Natural killer cell (primary cell): ENCODE measurements at regions not wholly inside any gene's neighbourhood (a gene's known extent, or its start where the extent isn't known, plus 50 kb on each side); places are given as distances from the start of the nearest gene placed in this dataset.

Experiments
- ATAC-seq, 3 donors: fragments of 150-1000 bp in 2 of 3; fragments of 200-7000 bp in 1 of 3; cut with Tn5 transposase; 1 replicate in 1 of 3; 2 replicates in 2 of 3; pipeline ENCODE4 v1.10.0; 2021; ENCODE audit warnings: mild to moderate bottlenecking in 2 of 3, moderate library complexity in 2 of 3
- DNase-seq, 2 donors: peaks; one replicate each; pipeline versions ENCODE4 v3.0.0 to v3.0.0-alpha.2; 2013 to 2021; ENCODE audit warnings: mixed read lengths in 1 of 2
- H3K27ac ChIP-seq: one replicate; pipeline ENCODE4 v1.5.1; 2013; ENCODE audit warnings: mild to moderate bottlenecking, low read length
- H3K27me3 ChIP-seq: one replicate; pipeline ENCODE4 v1.6.1; 2013; ENCODE audit warnings: low read length; ENCODE audit not compliant: control insufficient read depth, insufficient read depth
- H3K36me3 ChIP-seq: one replicate; pipeline ENCODE4 v1.6.1; 2013; ENCODE audit warnings: low read length; ENCODE audit not compliant: control insufficient read depth, insufficient read depth
- H3K4me1 ChIP-seq: one replicate; pipeline ENCODE4 v1.6.1; 2013; ENCODE audit warnings: low read length; ENCODE audit not compliant: control insufficient read depth, insufficient read depth
- H3K4me3 ChIP-seq: one replicate; pipeline ENCODE4 v1.5.1; 2013; ENCODE audit warnings: low read length
- H3K9me3 ChIP-seq: one replicate; pipeline ENCODE4 v1.6.1; 2013; ENCODE audit warnings: low read length; ENCODE audit not compliant: control insufficient read depth, insufficient read depth
- H3K27ac Mint-ChIP-seq, 2 donors: one replicate each; pipeline ENCODE4 v1.8.0; 2022; ENCODE audit warnings: mild to moderate bottlenecking in 2 of 2, mixed read lengths in 2 of 2, moderate library complexity in 1 of 2
- H3K27me3 Mint-ChIP-seq, 2 donors: one replicate each; pipeline ENCODE4 v1.8.0; 2022; ENCODE audit warnings: low read depth in 2 of 2, mixed read lengths in 2 of 2
- H3K36me3 Mint-ChIP-seq: one replicate; pipeline ENCODE4 v1.8.0; 2022; ENCODE audit warnings: mixed read lengths
- H3K4me1 Mint-ChIP-seq, 2 donors: one replicate each; pipeline ENCODE4 v1.8.0; 2022; ENCODE audit warnings: mixed read lengths in 2 of 2
- H3K4me3 Mint-ChIP-seq: one replicate; pipeline ENCODE4 v1.8.0; 2022; ENCODE audit warnings: mild to moderate bottlenecking, moderate library complexity, mixed read lengths
- H3K9me3 Mint-ChIP-seq, 2 donors: one replicate each; pipeline ENCODE4 v1.8.0; 2022; ENCODE audit warnings: mixed read lengths in 2 of 2
- CTCF ChIP-seq: fragments of 200-600 bp; IDR thresholded peaks from one replicate; pipeline ENCODE4 v1.8.0; 2022; ENCODE audit warnings: antibody characterized with exemption
- WGBS: methylation state at CpG from one replicate; pipeline ENCODE4 v1.1.7; 2013; ENCODE audit warnings: missing lambda C conversion rate; ENCODE audit not compliant: insufficient coverage; 5-methylcytosine and 5-hydroxymethylcytosine counted together
- intact Hi-C: fragments of 100-400 bp; cut with micrococcal nuclease; formaldehyde crosslinking; loops from one replicate; pipeline ENCODE4 v1.14.2; 2022

DNA sequence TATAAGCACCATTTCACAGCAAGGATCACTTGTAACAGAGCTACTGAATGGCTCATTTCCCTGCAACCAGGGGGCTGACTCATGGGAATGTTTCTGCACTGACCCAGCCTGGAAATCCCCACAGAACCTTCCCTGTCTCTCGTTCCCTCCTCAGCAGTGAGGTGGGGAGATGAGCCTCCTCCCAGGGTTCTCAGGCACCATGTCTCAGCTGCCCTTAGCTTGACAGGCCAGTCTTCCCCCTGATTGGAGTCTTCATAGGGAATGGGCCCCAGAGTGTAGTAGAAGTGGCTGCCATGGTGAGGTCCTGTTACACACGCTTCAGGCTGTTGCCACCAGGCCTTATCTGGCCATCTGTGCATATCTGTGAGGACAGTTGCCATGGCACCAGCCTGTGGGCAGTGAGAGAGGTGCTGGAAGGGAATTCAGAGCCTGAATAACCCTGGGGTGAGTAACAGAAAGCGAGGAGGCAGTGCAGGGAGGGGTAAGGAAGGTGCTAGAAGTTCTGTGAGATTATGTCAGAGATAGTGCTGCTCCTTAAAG, 324.4 kb downstream of the ENC1 start:
- Histone ChIP-seq H3K9me3 (no peaks in the 10 kb centered on the region), H3K4me3 (no peak overlapping the region), H3K36me3 (no peaks in the 10 kb centered on the region), H3K27me3 (peaks cover 6% of the 10 kb centered on the region), H3K4me1 (no peaks in the 10 kb centered on the region), H3K27ac (no peak overlapping the region)
- peaks cover 28 to 56% of the 10 kb centered on the region in 2 donors for H3K27me3 Mint-ChIP-seq
- intact Hi-C loops, result no loop called here
- no peak overlapping the region for H3K27ac Mint-ChIP-seq
- TF ChIP-seq CTCF, result no peak
- ATAC-seq (peak; percentile 24 to 32 (median 28)), DNase-seq (no peak)
- no peak overlapping the region for H3K4me3 Mint-ChIP-seq
- H3K4me1 Mint-ChIP-seq, result no peaks in the 10 kb centered on the region
- H3K9me3 Mint-ChIP-seq, result no peaks in the 10 kb centered on the region
- 35% methylated on average over 3 of the region's 3 CpGs for WGBS
- H3K36me3 Mint-ChIP-seq, result no peaks in the 10 kb centered on the region

DNA sequence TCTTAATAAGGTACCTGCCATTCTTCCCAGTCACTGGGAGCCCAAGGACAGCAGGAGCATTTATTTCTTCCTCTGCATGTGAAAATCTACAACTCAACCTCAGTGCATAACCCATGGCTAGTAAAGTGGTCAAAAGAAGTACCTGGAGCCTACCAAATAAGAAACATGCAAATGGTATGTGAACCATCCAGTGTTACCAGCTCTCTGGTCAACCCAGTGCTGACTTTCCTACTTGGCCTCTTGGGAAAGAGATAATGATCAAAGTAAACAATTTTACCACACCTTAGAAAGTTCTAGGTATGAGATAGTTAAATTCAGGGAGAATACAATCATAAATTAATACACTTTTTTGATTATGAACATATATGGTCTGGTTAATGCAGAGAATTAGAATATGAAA, 325.6 kb downstream of the ENC1 start:
- Mint-ChIP-seq H3K4me1 (no peaks in the 10 kb centered on the region), H3K36me3 (no peaks in the 10 kb centered on the region), H3K27me3 (peaks cover 22 to 56% of the 10 kb centered on the region in 2 donors), H3K27ac (no peak overlapping the region), H3K4me3 (no peak overlapping the region), H3K9me3 (no peaks in the 10 kb centered on the region)
- Histone ChIP-seq H3K9me3 (no peaks in the 10 kb centered on the region), H3K4me1 (no peaks in the 10 kb centered on the region), H3K27ac (no peak overlapping the region), H3K36me3 (no peaks in the 10 kb centered on the region), H3K27me3 (peaks cover 4% of the 10 kb centered on the region), H3K4me3 (no peak overlapping the region)
- DNase-seq (no peak), ATAC-seq (no peak)
- intact Hi-C loops, result no loop called here
- TF ChIP-seq CTCF, result no peak

GRCh38 chr5:74313896-74314295, 326.6 kb downstream of the ENC1 start:
- H3K27ac Mint-ChIP-seq, result no peak overlapping the region
- Histone ChIP-seq H3K9me3 (no peaks in the 10 kb centered on the region), H3K27me3 (peaks cover 6% of the 10 kb centered on the region), H3K36me3 (no peaks in the 10 kb centered on the region), H3K4me1 (no peaks in the 10 kb centered on the region), H3K27ac (no peak overlapping the region), H3K4me3 (no peak overlapping the region)
- no peak for ATAC-seq
- no peaks in the 10 kb centered on the region for H3K4me1 Mint-ChIP-seq
- 82% methylated on average over 5 of the region's 5 CpGs for WGBS
- no peak for DNase-seq
- peaks cover 21 to 54% of the 10 kb centered on the region in 2 donors for H3K27me3 Mint-ChIP-seq
- TF ChIP-seq CTCF, result no peak
- H3K4me3 Mint-ChIP-seq, result no peak overlapping the region
- no peaks in the 10 kb centered on the region for H3K9me3 Mint-ChIP-seq
- intact Hi-C loops, result no loop called here
- H3K36me3 Mint-ChIP-seq, result no peaks in the 10 kb centered on the region

GRCh38 chr5:74312746-74313145, 327.8 kb downstream of the ENC1 start:
- Mint-ChIP-seq H3K9me3 (no peaks in the 10 kb centered on the region), H3K4me3 (no peak overlapping the region), H3K27ac (no peak overlapping the region), H3K27me3 (peaks cover 21 to 53% of the 10 kb centered on the region in 2 donors), H3K36me3 (no peaks in the 10 kb centered on the region), H3K4me1 (no peaks in the 10 kb centered on the region)
- no peak for TF ChIP-seq CTCF
- Histone ChIP-seq H3K9me3 (no peaks in the 10 kb centered on the region), H3K4me1 (no peaks in the 10 kb centered on the region), H3K4me3 (no peak overlapping the region), H3K27ac (no peak overlapping the region), H3K27me3 (peaks cover 6% of the 10 kb centered on the region), H3K36me3 (no peaks in the 10 kb centered on the region)
- intact Hi-C loops, result no loop called here
- DNase-seq, result no peak
- ATAC-seq, result no peak
- 92% methylated on average over 2 of the region's 2 CpGs for WGBS
